Hypothalamus (tissue), 51 donors: ENCODE measurements at regions not wholly inside any gene's neighbourhood (a gene's known extent, or its start where the extent isn't known, plus 50 kb on each side); places are given as distances from the start of the nearest gene placed in this dataset.
"Not testable (repeated sequence)": the region's sequence is repeated elsewhere in the genome, so short reads cannot be mapped to it uniquely, and the experiment has no call there.

ENCODE experiments used
- DNase-seq, 51 donors: peaks; one replicate each; lab custom pipeline; 2025; lab: John Stamatoyannopoulos, UW

GRCh38 chr10:124249196-124249595 is 155.8 kb upstream of the CHST15 start:
- DNase-seq: no peak

GRCh38 chr10:124248056-124249045 is 155.0 kb upstream of the CHST15 start:
- no peak for DNase-seq

- DNase-seq: no peak
Observed at GRCh38 chr10:124245806-124246440, 152.5 kb upstream of the CHST15 start.

GRCh38 chr10:124245191-124245590 is 151.8 kb upstream of the CHST15 start:
- DNase-seq: no peak

GRCh38 chr10:124244256-124244877 is 151.0 kb upstream of the CHST15 start:
- DNase-seq: no peak

- DNase-seq: no peak
Observed at GRCh38 chr10:124243702-124244121, 150.3 kb upstream of the CHST15 start.

- no peak for DNase-seq
Observed at GRCh38 chr10:124242791-124243190, 149.4 kb upstream of the CHST15 start.

- DNase-seq: no peak
Observed at GRCh38 chr10:124242365-124242764, 149.0 kb upstream of the CHST15 start.

- not testable (repeated sequence) for DNase-seq
Observed at GRCh38 chr10:124241510-124241909, 148.1 kb upstream of the CHST15 start.

- DNase-seq: no peak
Observed at GRCh38 chr10:124240839-124241291, 147.5 kb upstream of the CHST15 start.

- no peak for DNase-seq
Observed at GRCh38 chr10:124239696-124240095, 146.3 kb upstream of the CHST15 start.

GRCh38 chr10:124239134-124239533 is 145.7 kb upstream of the CHST15 start:
- DNase-seq: no peak

GRCh38 chr10:124238367-124238766 is 145.0 kb upstream of the CHST15 start:
- DNase-seq: no peak

- no peak for DNase-seq
Observed at GRCh38 chr10:124237282-124237961, 144.0 kb upstream of the CHST15 start.

GRCh38 chr10:124236816-124237215 is 143.4 kb upstream of the CHST15 start:
- peak in 2 of 51 donors; percentile 6 to 13 for DNase-seq

GRCh38 chr10:124236136-124236535 is 142.7 kb upstream of the CHST15 start:
- no peak for DNase-seq

GRCh38 chr10:124235232-124235631 is 141.8 kb upstream of the CHST15 start:
- DNase-seq: no peak

GRCh38 chr10:124233546-124234138 is 140.2 kb upstream of the CHST15 start:
- no peak for DNase-seq

GRCh38 chr10:124232686-124233545 is 139.5 kb upstream of the CHST15 start:
- DNase-seq: no peak
